ENCODE measurements at regions not wholly inside any gene's neighbourhood (a gene's known extent, or its start where the extent isn't known, plus 50 kb on each side); places are given as distances from the start of the nearest gene placed in this dataset.
"Not testable (repeated sequence)": the region's sequence is repeated elsewhere in the genome, so short reads cannot be mapped to it uniquely, and the experiment has no call there.

- no peak for DNase-seq (ENCODE audit: low spot score)
These were observed 264.4 kb upstream of the FOXF1 start for GRCh38 chr16:86245895-86246294.

- DNase-seq (ENCODE audit: low spot score), result peak; percentile 86
These were observed 261.9 kb upstream of the FOXF1 start for GRCh38 chr16:86248310-86248905.

- no peak for DNase-seq (ENCODE audit: low spot score)
These were observed 260.7 kb upstream of the FOXF1 start for GRCh38 chr16:86249631-86250030.

GRCh38 chr16:86251682-86252081 is 258.6 kb upstream of the FOXF1 start:
- no peak for DNase-seq (ENCODE audit: low spot score)

GRCh38 chr16:86252596-86252995 is 257.7 kb upstream of the FOXF1 start:
- DNase-seq (ENCODE audit: low spot score), result no peak

- no peak for DNase-seq (ENCODE audit: low spot score)
These were observed 254.4 kb upstream of the FOXF1 start for GRCh38 chr16:86255966-86256365.

- no peak for DNase-seq (ENCODE audit: low spot score)
These were observed 253.3 kb upstream of the FOXF1 start for GRCh38 chr16:86256995-86257394.

- no peak for DNase-seq (ENCODE audit: low spot score)
These were observed 252.8 kb upstream of the FOXF1 start for GRCh38 chr16:86257546-86257945.

- DNase-seq (ENCODE audit: low spot score), result no peak
These were observed 251.6 kb upstream of the FOXF1 start for GRCh38 chr16:86258713-86259112.

GRCh38 chr16:86259499-86259898 is 250.8 kb upstream of the FOXF1 start:
- DNase-seq (ENCODE audit: low spot score), result no peak

- no peak for DNase-seq (ENCODE audit: low spot score)
These were observed 248.9 kb upstream of the FOXF1 start for GRCh38 chr16:86261379-86261778.

- not testable (repeated sequence) for DNase-seq (ENCODE audit: low spot score)
These were observed 242.7 kb upstream of the FOXF1 start for GRCh38 chr16:86267657-86268056.

- DNase-seq (ENCODE audit: low spot score), result no peak
These were observed 239.6 kb upstream of the FOXF1 start for GRCh38 chr16:86270696-86271095.

GRCh38 chr16:86272744-86273143 is 237.6 kb upstream of the FOXF1 start:
- no peak for DNase-seq (ENCODE audit: low spot score)

GRCh38 chr16:86277221-86277620 is 233.1 kb upstream of the FOXF1 start:
- no peak for DNase-seq (ENCODE audit: low spot score)

GRCh38 chr16:86277859-86278258 is 232.5 kb upstream of the FOXF1 start:
- DNase-seq (ENCODE audit: low spot score), result not testable (repeated sequence)

GRCh38 chr16:86281421-86281820 is 228.9 kb upstream of the FOXF1 start:
- DNase-seq (ENCODE audit: low spot score), result no peak

- peak; percentile 84 for DNase-seq (ENCODE audit: low spot score)
These were observed 226.4 kb upstream of the FOXF1 start for GRCh38 chr16:86283944-86284343.

GRCh38 chr16:86285421-86285820 is 224.9 kb upstream of the FOXF1 start:
- no peak for DNase-seq (ENCODE audit: low spot score)

- peak; percentile 89 for DNase-seq (ENCODE audit: low spot score)
These were observed 224.1 kb upstream of the FOXF1 start for GRCh38 chr16:86285938-86286921.

GRCh38 chr16:86286991-86287663 is 223.2 kb upstream of the FOXF1 start:
- DNase-seq (ENCODE audit: low spot score), result peak; percentile 86

- DNase-seq (ENCODE audit: low spot score), result no peak
These were observed 222.6 kb upstream of the FOXF1 start for GRCh38 chr16:86287664-86288201.
